ENCODE measurements at regions not wholly inside any gene's neighbourhood (a gene's known extent, or its start where the extent isn't known, plus 50 kb on each side); places are given as distances from the start of the nearest gene placed in this dataset.
A peak's percentile ranks its signal among the peaks of the same experiment; 100 is the strongest.

- TF ChIP-seq CHD4 (IDR thresholded peaks at IDR 0.05; ENCODE audit: borderline replicate concordance, low read length) (peak; percentile 96), NCOA2 (CRISPR knock-in tag; IDR thresholded peaks at IDR 0.05) (peak; percentile 50; the same call in 1 of the 2 replicates), THRA (CRISPR knock-in tag; IDR thresholded peaks at IDR 0.05; ENCODE audit: borderline replicate concordance) (peak; percentile 72), IKZF5 (CRISPR knock-in tag; IDR thresholded peaks at IDR 0.05) (peak; percentile 47; the same call in 1 of the 2 replicates), MTERF4 (CRISPR knock-in tag; IDR thresholded peaks at IDR 0.05) (no peak), ZNF768 (CRISPR knock-in tag; IDR thresholded peaks at IDR 0.05) (no peak), ZNF746 (CRISPR knock-in tag; IDR thresholded peaks at IDR 0.05) (0 out of 2 replicates have a peak, but pooled peaks have one; percentile 17), MLX (CRISPR knock-in tag; IDR thresholded peaks at IDR 0.05) (peak; percentile 100), EED (CRISPR knock-in tag; IDR thresholded peaks at IDR 0.05) (0 out of 2 replicates have a peak, but pooled peaks have one; percentile 76), ZNF292 (CRISPR knock-in tag; IDR thresholded peaks at IDR 0.05; ENCODE audit: borderline replicate concordance, low read depth) (peak; percentile 49; the same call in 1 of the 2 replicates), ZSCAN29 (CRISPR knock-in tag; conservative IDR thresholded peaks at IDR 0.05) (no peak), SMC3 (IDR thresholded peaks at IDR 0.05; ENCODE audit: low read length) (peak; percentile 49; the same call in 1 of the 2 replicates), ZNF572 (CRISPR knock-in tag; IDR thresholded peaks at IDR 0.05) (no peak), ZNF614 (CRISPR knock-in tag; IDR thresholded peaks at IDR 0.05; ENCODE audit: borderline replicate concordance) (0 out of 2 replicates have a peak, but pooled peaks have one; percentile 43), GTF2F1 (IDR thresholded peaks at IDR 0.05; ENCODE audit: low read length) (no peak), ZNF557 (CRISPR knock-in tag; IDR thresholded peaks at IDR 0.05) (no peak)
- TF ChIP-seq, protein P1, sequence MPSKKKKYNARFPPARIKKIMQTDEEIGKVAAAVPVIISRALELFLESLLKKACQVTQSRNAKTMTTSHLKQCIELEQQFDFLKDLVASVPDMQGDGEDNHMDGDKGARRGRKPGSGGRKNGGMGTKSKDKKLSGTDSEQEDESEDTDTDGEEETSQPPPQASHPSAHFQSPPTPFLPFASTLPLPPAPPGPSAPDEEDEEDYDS (CRISPR knock-in tag; IDR thresholded peaks at IDR 0.05), result peak; percentile 65; the same call in 1 of the 2 replicates
- TF ChIP-seq, protein P2, sequence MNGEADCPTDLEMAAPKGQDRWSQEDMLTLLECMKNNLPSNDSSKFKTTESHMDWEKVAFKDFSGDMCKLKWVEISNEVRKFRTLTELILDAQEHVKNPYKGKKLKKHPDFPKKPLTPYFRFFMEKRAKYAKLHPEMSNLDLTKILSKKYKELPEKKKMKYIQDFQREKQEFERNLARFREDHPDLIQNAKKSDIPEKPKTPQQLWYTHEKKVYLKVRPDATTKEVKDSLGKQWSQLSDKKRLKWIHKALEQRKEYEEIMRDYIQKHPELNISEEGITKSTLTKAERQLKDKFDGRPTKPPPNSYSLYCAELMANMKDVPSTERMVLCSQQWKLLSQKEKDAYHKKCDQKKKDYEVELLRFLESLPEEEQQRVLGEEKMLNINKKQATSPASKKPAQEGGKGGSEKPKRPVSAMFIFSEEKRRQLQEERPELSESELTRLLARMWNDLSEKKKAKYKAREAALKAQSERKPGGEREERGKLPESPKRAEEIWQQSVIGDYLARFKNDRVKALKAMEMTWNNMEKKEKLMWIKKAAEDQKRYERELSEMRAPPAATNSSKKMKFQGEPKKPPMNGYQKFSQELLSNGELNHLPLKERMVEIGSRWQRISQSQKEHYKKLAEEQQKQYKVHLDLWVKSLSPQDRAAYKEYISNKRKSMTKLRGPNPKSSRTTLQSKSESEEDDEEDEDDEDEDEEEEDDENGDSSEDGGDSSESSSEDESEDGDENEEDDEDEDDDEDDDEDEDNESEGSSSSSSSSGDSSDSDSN (CRISPR knock-in tag; IDR thresholded peaks at IDR 0.05), result peak; percentile 40; the same call in 1 of the 2 replicates
Measured at GRCh38 chr2:128594953-128595677, 276.4 kb upstream of the HS6ST1 start (continued).
